HUES64 (cell line): ENCODE measurements at regions not wholly inside any gene's neighbourhood (a gene's known extent, or its start where the extent isn't known, plus 50 kb on each side); places are given as distances from the start of the nearest gene placed in this dataset.
A peak's percentile ranks its signal among the peaks of the same experiment; 100 is the strongest.
"Not testable (repeated sequence)": the region's sequence is repeated elsewhere in the genome, so short reads cannot be mapped to it uniquely, and the experiment has no call there.

Experiments
- H3K27ac ChIP-seq: 2 replicates; pipeline ENCODE4 v1.7.0; 2013; ENCODE audit warnings: low read depth, low read length, inconsistent platforms
- H3K27me3 ChIP-seq: 2 replicates; pipeline ENCODE4 v1.6.1; 2013; ENCODE audit warnings: mild to moderate bottlenecking, low read length; ENCODE audit not compliant: insufficient read depth
- H3K36me3 ChIP-seq: 2 replicates; pipeline ENCODE4 v1.6.1; 2013; ENCODE audit warnings: mild to moderate bottlenecking, low read length; ENCODE audit not compliant: insufficient read depth
- H3K4me1 ChIP-seq: 2 replicates; pipeline ENCODE4 v1.6.1; 2013; ENCODE audit warnings: mild to moderate bottlenecking, low read length, moderate library complexity; ENCODE audit not compliant: insufficient read depth
- H3K4me3 ChIP-seq: 2 replicates; pipeline ENCODE4 v1.5.1; 2013; ENCODE audit warnings: mild to moderate bottlenecking, low read length, moderate library complexity
- H3K9ac ChIP-seq: 2 replicates; pipeline ENCODE4 v1.6.1; 2013; ENCODE audit warnings: mild to moderate bottlenecking, low read depth, low read length
- H3K9me3 ChIP-seq: 2 replicates; pipeline ENCODE4 v1.6.1; 2013; ENCODE audit warnings: low read depth, low read length; ENCODE audit not compliant: insufficient read depth
- WGBS: fragments of 150-250, 120-280 bp; methylation state at CpG from one replicate; pipeline ENCODE4 v1.1.7; 2013; ENCODE audit warnings: missing lambda C conversion rate; 5-methylcytosine and 5-hydroxymethylcytosine counted together

DNA sequence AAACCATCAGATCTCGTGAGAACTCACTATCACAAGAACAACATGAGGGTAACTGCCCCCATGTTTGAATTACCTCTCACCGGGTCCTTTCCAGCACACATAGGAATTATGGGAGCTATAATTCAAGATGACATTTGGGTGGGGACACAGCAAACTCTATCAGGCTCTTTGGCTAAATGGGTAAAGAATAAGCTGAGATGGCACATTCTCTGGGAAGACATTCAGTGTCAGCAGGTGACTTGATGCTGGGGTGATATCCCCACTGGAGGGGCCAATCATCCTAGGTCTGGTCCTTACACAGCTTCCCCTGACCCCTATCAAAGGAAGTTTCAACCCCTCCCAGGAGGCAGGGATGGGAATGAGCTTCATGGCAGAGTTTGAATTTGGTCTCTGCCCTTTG is 664.0 kb upstream of the EEF2KMT start:
- Histone ChIP-seq H3K4me3 (no peak overlapping the region), H3K9ac (no peak overlapping the region), H3K27me3 (no peaks in the 10 kb centered on the region), H3K9me3 (no peaks in the 10 kb centered on the region), H3K36me3 (no peaks in the 10 kb centered on the region), H3K4me1 (peaks cover 7% of the 10 kb centered on the region), H3K27ac (no peak overlapping the region)
- 100% methylated on average over 2 of the region's 2 CpGs for WGBS

- H3K27ac ChIP-seq, result no peak overlapping the region
- WGBS, result 97% methylated on average over 4 of the region's 4 CpGs
Measured at GRCh38 chr16:5758281-5758680, 660.7 kb upstream of the EEF2KMT start.

DNA sequence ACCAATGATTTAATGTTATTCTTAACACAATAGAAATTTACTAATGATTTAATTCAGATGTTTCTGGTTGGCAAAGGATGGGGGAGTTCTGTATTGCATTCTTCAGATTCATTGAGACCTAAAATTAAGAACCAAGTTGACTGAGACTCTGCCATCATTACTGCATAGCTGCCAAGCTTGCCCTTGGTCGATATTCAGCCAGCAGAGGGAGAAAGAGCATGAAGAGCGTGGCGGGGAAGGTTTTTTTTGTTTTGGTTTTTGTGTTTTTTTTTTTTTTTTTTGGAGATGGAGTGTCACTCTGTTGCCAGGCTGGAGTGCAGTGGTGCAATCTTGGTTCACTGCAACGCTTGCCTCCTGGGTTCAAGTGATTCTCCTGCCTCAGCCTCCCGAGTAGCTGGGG is 659.4 kb upstream of the EEF2KMT start:
- 77% methylated on average over 5 of the region's 5 CpGs for WGBS
- no peak overlapping the region for H3K4me3 ChIP-seq
- no peaks in the 10 kb centered on the region for H3K27me3 ChIP-seq
- peaks cover 19% of the 10 kb centered on the region for H3K4me1 ChIP-seq
- no peaks in the 10 kb centered on the region for H3K36me3 ChIP-seq
- no peak overlapping the region for H3K27ac ChIP-seq
- H3K9ac ChIP-seq, result no peak overlapping the region
- H3K9me3 ChIP-seq, result no peaks in the 10 kb centered on the region

More at GRCh38 chr16:5758281-5758680, 660.7 kb upstream of the EEF2KMT start:
- no peaks in the 10 kb centered on the region for H3K36me3 ChIP-seq
- H3K27me3 ChIP-seq, result no peaks in the 10 kb centered on the region
- peaks cover 20% of the 10 kb centered on the region for H3K4me1 ChIP-seq
- no peak overlapping the region for H3K9ac ChIP-seq
- no peaks in the 10 kb centered on the region for H3K9me3 ChIP-seq
- H3K4me3 ChIP-seq, result no peak overlapping the region

DNA sequence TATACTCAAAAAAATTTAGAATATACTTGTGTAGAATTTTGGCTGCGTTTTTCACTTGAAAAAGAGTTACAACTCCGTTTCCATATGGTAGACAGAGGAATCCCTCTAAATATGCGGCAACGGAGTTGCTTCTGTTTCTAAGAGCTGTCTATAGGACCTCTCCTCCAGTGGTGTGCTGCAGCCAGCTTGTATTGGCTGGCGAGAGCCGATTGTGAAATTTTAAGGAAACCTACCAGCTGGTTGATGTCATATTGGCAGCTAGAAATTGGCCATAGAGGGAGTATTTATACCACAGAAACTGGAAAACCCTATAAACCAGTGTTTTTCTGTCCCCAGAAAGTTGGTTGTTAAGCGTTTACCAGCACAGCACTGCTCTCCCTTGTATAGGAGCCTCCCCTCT is 655.8 kb upstream of the EEF2KMT start:
- H3K4me1 ChIP-seq, result peaks cover 27% of the 10 kb centered on the region
- H3K9me3 ChIP-seq, result no peaks in the 10 kb centered on the region
- no peaks in the 10 kb centered on the region for H3K36me3 ChIP-seq
- no peak overlapping the region; the same call in 1 of the 2 replicates for H3K9ac ChIP-seq
- H3K4me3 ChIP-seq, result no peak overlapping the region
- H3K27me3 ChIP-seq, result no peaks in the 10 kb centered on the region
- H3K27ac ChIP-seq, result peak overlapping the region; percentile 74
- 59% methylated on average over 7 of the region's 7 CpGs for WGBS

DNA sequence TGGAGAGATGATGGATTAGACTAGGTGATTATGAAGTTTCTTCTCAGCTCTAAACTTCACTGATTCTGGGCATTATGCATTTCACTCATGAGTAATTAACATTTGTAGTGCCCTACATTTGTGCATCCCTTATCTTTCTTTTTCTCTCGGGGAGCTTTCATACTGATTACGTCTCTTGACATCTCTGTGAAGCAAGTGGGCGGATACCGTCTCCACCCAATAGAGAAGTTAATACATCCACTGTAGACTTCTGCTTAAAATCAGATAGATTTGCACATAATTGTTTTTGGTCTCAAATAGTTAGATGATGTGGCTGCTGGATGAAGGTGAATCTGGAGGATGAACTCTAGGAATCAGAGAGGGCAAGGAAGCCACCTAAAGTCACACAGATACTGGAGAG is 653.6 kb upstream of the EEF2KMT start:
- 97% methylated on average over 4 of the region's 4 CpGs for WGBS

DNA sequence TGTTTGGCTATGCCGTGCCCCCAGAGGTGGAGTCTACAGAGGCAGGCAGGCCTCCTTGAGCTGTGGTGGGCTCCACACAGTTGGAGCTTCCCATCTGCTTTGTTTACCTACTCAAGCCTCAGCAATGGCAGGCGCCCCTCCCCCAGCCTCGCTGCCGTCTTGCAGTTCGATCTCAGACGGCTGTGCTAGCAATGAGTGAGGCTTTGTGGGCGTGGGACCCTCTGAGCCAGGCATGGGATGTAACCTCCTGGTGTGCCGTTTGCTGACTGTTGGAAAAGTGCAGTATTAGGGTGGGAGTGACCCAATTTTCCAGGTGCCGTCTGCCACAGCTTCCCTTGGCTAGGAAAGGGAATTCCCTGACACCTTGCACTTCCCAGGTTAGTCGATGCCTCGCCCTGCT is 652.8 kb upstream of the EEF2KMT start:
- peaks cover 26% of the 10 kb centered on the region for H3K4me1 ChIP-seq
- WGBS, result 42% methylated on average over 11 of the region's 11 CpGs

More for the DNA sequence above, 653.6 kb upstream of the EEF2KMT start:
- Histone ChIP-seq H3K4me1 (peaks cover 27% of the 10 kb centered on the region), H3K27me3 (no peaks in the 10 kb centered on the region), H3K9ac (no peak overlapping the region), H3K27ac (no peak overlapping the region), H3K4me3 (no peak overlapping the region), H3K36me3 (no peaks in the 10 kb centered on the region), H3K9me3 (no peaks in the 10 kb centered on the region)

DNA sequence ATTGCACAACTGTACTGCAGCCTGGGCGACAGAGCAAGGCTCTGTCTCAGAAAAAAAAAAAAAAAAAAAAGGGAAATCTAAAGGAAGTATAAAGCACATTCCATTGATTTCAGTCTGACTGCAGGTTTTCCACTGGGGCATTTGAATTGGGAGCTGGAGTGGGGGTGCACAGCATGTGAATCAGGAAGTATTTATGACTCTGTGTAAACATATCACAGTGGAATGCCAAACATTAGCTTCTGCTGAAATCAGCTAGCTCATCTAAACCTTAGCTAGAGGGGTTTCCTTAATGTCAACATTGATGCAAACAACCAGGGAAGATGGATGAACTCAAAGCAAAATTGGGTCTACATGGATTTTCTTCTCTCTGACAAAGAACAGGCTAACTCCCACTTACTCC is 641.0 kb upstream of the EEF2KMT start:
- 100% methylated on average over 1 of the region's 1 CpG for WGBS
- H3K36me3 ChIP-seq, result no peaks in the 10 kb centered on the region
- H3K27ac ChIP-seq, result no peak overlapping the region
- H3K4me1 ChIP-seq, result no peaks in the 10 kb centered on the region
- no peaks in the 10 kb centered on the region for H3K27me3 ChIP-seq
- peaks cover 4% of the 10 kb centered on the region for H3K9me3 ChIP-seq
- no peak overlapping the region for H3K4me3 ChIP-seq
- no peak overlapping the region for H3K9ac ChIP-seq

More for the DNA sequence above, 652.8 kb upstream of the EEF2KMT start:
- H3K27ac ChIP-seq, H3K9ac ChIP-seq, H3K9me3 ChIP-seq, H3K27me3 ChIP-seq, H3K36me3 ChIP-seq: not testable (repeated sequence)
- H3K4me3 ChIP-seq, result peak overlapping the region; percentile 16; the same call in 1 of the 2 replicates

DNA sequence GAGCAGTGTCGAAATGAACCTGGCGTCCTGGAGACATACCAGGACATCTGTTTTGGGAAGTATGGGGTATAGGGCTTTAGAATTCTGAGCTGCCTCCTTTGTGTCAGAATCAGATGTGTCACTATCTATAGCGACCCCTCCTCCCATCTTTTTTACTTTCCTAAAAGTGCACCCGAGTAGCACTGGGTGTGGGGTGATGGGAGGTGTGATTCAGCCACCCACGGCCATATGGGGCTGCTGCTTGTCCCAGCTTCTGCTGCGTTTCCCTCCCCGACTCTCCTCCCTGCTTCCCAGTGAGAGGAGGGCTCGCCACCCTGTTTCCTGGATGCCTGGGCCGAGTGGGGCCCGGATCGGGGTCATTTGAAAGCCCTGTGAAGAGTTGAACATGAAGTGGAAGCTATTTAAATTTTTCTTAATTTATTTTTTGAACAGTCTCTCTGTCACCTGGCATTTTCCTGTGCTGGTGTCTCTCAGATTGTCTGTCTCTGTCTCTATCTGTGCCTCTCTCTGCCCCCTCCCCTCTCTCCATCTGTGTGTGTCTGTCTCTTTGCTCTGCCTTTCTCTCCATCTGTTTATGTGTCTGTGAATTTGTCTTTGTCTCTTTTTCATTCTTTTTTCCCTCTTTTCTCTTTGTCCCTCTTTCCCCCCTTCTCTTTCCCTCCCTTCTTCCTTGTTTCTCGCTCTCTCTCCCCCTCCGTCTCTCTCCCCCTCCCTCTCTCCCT is 638.8 kb upstream of the EEF2KMT start:
- H3K27me3 ChIP-seq, result no peaks in the 10 kb centered on the region
- peaks cover 4% of the 10 kb centered on the region for H3K9me3 ChIP-seq
- no peak overlapping the region for H3K4me3 ChIP-seq
- no peaks in the 10 kb centered on the region for H3K4me1 ChIP-seq
- H3K36me3 ChIP-seq, result no peaks in the 10 kb centered on the region
- H3K9ac ChIP-seq, result no peak overlapping the region
- H3K27ac ChIP-seq, result no peak overlapping the region
- 84% methylated on average over 11 of the region's 13 CpGs for WGBS

- Histone ChIP-seq H3K27me3 (no peaks in the 10 kb centered on the region), H3K4me3 (no peak overlapping the region), H3K27ac (no peak overlapping the region), H3K9me3 (peaks cover 4% of the 10 kb centered on the region), H3K36me3 (no peaks in the 10 kb centered on the region), H3K4me1 (no peaks in the 10 kb centered on the region), H3K9ac (no peak overlapping the region)
- 95% methylated on average over 12 of the region's 12 CpGs for WGBS
Measured at GRCh38 chr16:5735444-5735843, 637.8 kb upstream of the EEF2KMT start.

- no peaks in the 10 kb centered on the region for H3K9me3 ChIP-seq
- H3K9ac ChIP-seq, result no peak overlapping the region
- 98% methylated on average over 4 of the region's 4 CpGs for WGBS
- H3K27me3 ChIP-seq, result no peaks in the 10 kb centered on the region
- H3K4me1 ChIP-seq, result no peaks in the 10 kb centered on the region
- H3K36me3 ChIP-seq, result no peaks in the 10 kb centered on the region
- no peak overlapping the region for H3K4me3 ChIP-seq
- H3K27ac ChIP-seq, result no peak overlapping the region
Measured at GRCh38 chr16:5730783-5731182, 633.2 kb upstream of the EEF2KMT start.

GRCh38 chr16:5722116-5722619 is 624.6 kb upstream of the EEF2KMT start:
- H3K4me3 ChIP-seq, result no peak overlapping the region
- H3K27ac ChIP-seq, result no peak overlapping the region
- H3K9ac ChIP-seq, result no peak overlapping the region
- no peaks in the 10 kb centered on the region for H3K4me1 ChIP-seq
- H3K36me3 ChIP-seq, result no peaks in the 10 kb centered on the region
- 96% methylated on average over 5 of the region's 5 CpGs for WGBS
- no peaks in the 10 kb centered on the region for H3K27me3 ChIP-seq
- no peaks in the 10 kb centered on the region for H3K9me3 ChIP-seq
